OCI-LY3 (cell line): ENCODE measurements at regions not wholly inside any gene's neighbourhood (a gene's known extent, or its start where the extent isn't known, plus 50 kb on each side); places are given as distances from the start of the nearest gene placed in this dataset.
"Not testable (repeated sequence)": the region's sequence is repeated elsewhere in the genome, so short reads cannot be mapped to it uniquely, and the experiment has no call there.

Experiments
- H2AFZ ChIP-seq: fragments of 200-600, 300-600 bp; shearing (Covaris generic); 2 replicates; pipeline ENCODE4 v1.6.0; 2014; ENCODE audit warnings: antibody characterized with exemption, low read depth, low read length
- H3K27ac ChIP-seq: fragments of 200-600, 300-600 bp; sonication (generic); 2 replicates; pipeline ENCODE4 v1.5.1; 2014; ENCODE audit warnings: mild to moderate bottlenecking, low read length, moderate library complexity, mixed read lengths
- H3K27me3 ChIP-seq: fragments of 200-600, 300-600 bp; sonication (generic); 2 replicates; pipeline ENCODE4 v1.6.1; 2014; ENCODE audit warnings: low read depth, low read length, mixed read lengths
- H3K36me3 ChIP-seq: fragments of 200-600, 300-600 bp; sonication (generic); replicated peaks from 2 replicates; pipeline ENCODE3; 2014; ENCODE audit warnings: low read depth, low read length, mixed read lengths
- H3K4me1 ChIP-seq: fragments of 300-600, 200-600 bp; sonication (generic); 2 replicates; pipeline ENCODE4 v1.6.1; 2014; ENCODE audit warnings: low read length, mixed read lengths
- H3K4me2 ChIP-seq: fragments of 200-600, 300-600 bp; sonication (generic); 2 replicates; pipeline ENCODE4 v1.6.1; 2014; ENCODE audit warnings: low read length, mixed read lengths
- H3K4me3 ChIP-seq: fragments of 300-600, 200-600 bp; sonication (generic); 2 replicates; pipeline ENCODE4 v1.5.1; 2014; ENCODE audit warnings: antibody characterized with exemption, mild to moderate bottlenecking, low read length, moderate library complexity
- H3K79me2 ChIP-seq: fragments of 300-600, 200-600 bp; shearing (Covaris generic); 2 replicates; pipeline ENCODE4 v1.6.1; 2014; ENCODE audit warnings: mild to moderate bottlenecking, low read length, mixed read lengths
- H3K9ac ChIP-seq: fragments of 300-600, 200-600 bp; shearing (Covaris generic); 2 replicates; pipeline ENCODE4 v1.6.0; 2014; ENCODE audit warnings: mild to moderate bottlenecking, low read length, moderate library complexity
- H3K9me3 ChIP-seq: fragments of 200-600, 300-600 bp; shearing (Covaris generic); 2 replicates; pipeline ENCODE4 v1.6.1; 2014; ENCODE audit warnings: low read length, mixed read lengths; ENCODE audit not compliant: insufficient read depth
- H4K20me1 ChIP-seq: fragments of 200-600, 300-600 bp; sonication (generic); 2 replicates; pipeline ENCODE4 v1.6.1; 2016; ENCODE audit warnings: low read length, mixed read lengths; ENCODE audit not compliant: insufficient read depth
- EZH2phosphoT487 ChIP-seq: fragments of 200-600 bp; shearing (Covaris generic); IDR thresholded peaks from 2 replicates; pipeline ENCODE4 v1.6.1; 2018; ENCODE audit warnings: antibody characterized with exemption, mixed run types, low read depth
- TF ChIP-seq, protein P1 (sequence below): fragments of 200-600, 300-600 bp; sonication (generic); IDR thresholded peaks from 2 replicates; pipeline ENCODE4 v1.5.1; 2014; ENCODE audit warnings: antibody characterized with exemption, low read length, low read depth

- peaks cover 7% of the 10 kb centered on the region for H3K36me3 ChIP-seq
- H3K9me3 ChIP-seq: no peaks in the 10 kb centered on the region
- H4K20me1 ChIP-seq: no peaks in the 10 kb centered on the region
- H3K9ac ChIP-seq: no peak overlapping the region
- TF ChIP-seq EZH2phosphoT487: no peak
- TF ChIP-seq, protein P1, sequence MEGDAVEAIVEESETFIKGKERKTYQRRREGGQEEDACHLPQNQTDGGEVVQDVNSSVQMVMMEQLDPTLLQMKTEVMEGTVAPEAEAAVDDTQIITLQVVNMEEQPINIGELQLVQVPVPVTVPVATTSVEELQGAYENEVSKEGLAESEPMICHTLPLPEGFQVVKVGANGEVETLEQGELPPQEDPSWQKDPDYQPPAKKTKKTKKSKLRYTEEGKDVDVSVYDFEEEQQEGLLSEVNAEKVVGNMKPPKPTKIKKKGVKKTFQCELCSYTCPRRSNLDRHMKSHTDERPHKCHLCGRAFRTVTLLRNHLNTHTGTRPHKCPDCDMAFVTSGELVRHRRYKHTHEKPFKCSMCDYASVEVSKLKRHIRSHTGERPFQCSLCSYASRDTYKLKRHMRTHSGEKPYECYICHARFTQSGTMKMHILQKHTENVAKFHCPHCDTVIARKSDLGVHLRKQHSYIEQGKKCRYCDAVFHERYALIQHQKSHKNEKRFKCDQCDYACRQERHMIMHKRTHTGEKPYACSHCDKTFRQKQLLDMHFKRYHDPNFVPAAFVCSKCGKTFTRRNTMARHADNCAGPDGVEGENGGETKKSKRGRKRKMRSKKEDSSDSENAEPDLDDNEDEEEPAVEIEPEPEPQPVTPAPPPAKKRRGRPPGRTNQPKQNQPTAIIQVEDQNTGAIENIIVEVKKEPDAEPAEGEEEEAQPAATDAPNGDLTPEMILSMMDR: no peak
- no peaks in the 10 kb centered on the region for H3K27me3 ChIP-seq
- no peak overlapping the region for H3K4me3 ChIP-seq
- H3K79me2 ChIP-seq: no peaks in the 10 kb centered on the region
- no peak overlapping the region for H3K27ac ChIP-seq
- no peak overlapping the region for H3K4me2 ChIP-seq
- H3K4me1 ChIP-seq: peaks cover 5% of the 10 kb centered on the region; the same call in 1 of the 2 replicates
- no peak overlapping the region for H2AFZ ChIP-seq
Observed at GRCh38 chr6:14241255-14242070, 123.9 kb downstream of the CD83 start.

GRCh38 chr6:14242912-14243311 lies 125.3 kb downstream of the CD83 start:
- H3K79me2 ChIP-seq, H3K4me1 ChIP-seq, H4K20me1 ChIP-seq, H3K27me3 ChIP-seq, H3K4me3 ChIP-seq, H2AFZ ChIP-seq, H3K36me3 ChIP-seq, H3K27ac ChIP-seq, H3K9me3 ChIP-seq, H3K4me2 ChIP-seq, H3K9ac ChIP-seq: not testable (repeated sequence)

GRCh38 chr6:14243597-14243996 lies 126.0 kb downstream of the CD83 start:
- no peak overlapping the region for H3K9ac ChIP-seq
- no peak overlapping the region for H3K27ac ChIP-seq
- H3K79me2 ChIP-seq: no peaks in the 10 kb centered on the region
- H3K9me3 ChIP-seq: no peaks in the 10 kb centered on the region
- no peak overlapping the region for H3K4me3 ChIP-seq
- H4K20me1 ChIP-seq: no peaks in the 10 kb centered on the region
- TF ChIP-seq EZH2phosphoT487: no peak
- TF ChIP-seq, protein P1: no peak
- peaks cover 5% of the 10 kb centered on the region; the same call in 1 of the 2 replicates for H3K4me1 ChIP-seq
- no peaks in the 10 kb centered on the region for H3K27me3 ChIP-seq
- no peak overlapping the region for H3K4me2 ChIP-seq
- H3K36me3 ChIP-seq: peaks cover 6% of the 10 kb centered on the region
- no peak overlapping the region for H2AFZ ChIP-seq

DNA sequence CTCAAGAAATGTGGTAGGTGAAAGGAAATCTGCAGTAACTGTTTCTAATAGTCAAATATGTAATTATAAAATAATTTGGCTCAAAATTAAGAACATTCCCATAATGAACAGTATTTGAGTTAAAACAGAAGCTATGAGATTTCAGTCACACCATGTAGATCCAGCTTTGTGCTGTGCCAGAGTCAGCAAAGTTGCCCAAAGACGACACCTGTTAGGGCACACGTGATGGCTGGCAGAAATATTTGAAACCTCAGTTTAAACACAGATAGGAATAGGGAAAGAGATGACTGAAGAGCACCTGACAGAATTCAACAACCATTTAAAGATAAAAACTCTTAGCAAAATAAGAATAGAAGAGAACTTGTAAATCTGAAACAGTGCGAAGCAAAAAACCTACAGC lies 129.3 kb downstream of the CD83 start:
- no peaks in the 10 kb centered on the region for H3K9me3 ChIP-seq
- H3K27me3 ChIP-seq: no peaks in the 10 kb centered on the region
- peaks cover 3% of the 10 kb centered on the region for H3K36me3 ChIP-seq
- no peaks in the 10 kb centered on the region for H3K79me2 ChIP-seq
- no peak for TF ChIP-seq EZH2phosphoT487
- TF ChIP-seq, protein P1: no peak
- no peaks in the 10 kb centered on the region for H4K20me1 ChIP-seq
- H2AFZ ChIP-seq: no peak overlapping the region
- H3K4me3 ChIP-seq: no peak overlapping the region
- H3K4me1 ChIP-seq: peaks cover 5% of the 10 kb centered on the region; the same call in 1 of the 2 replicates
- H3K4me2 ChIP-seq: no peak overlapping the region
- no peak overlapping the region for H3K27ac ChIP-seq
- no peak overlapping the region for H3K9ac ChIP-seq
